Panc1 (cell line): ENCODE measurements at regions not wholly inside any gene's neighbourhood (a gene's known extent, or its start where the extent isn't known, plus 50 kb on each side); places are given as distances from the start of the nearest gene placed in this dataset.
"Not testable (repeated sequence)": the region's sequence is repeated elsewhere in the genome, so short reads cannot be mapped to it uniquely, and the experiment has no call there.

Experiments
- ATAC-seq: fragments of 200-7000 bp; cut with Tn5 transposase; 2 replicates; pipeline ENCODE4 v1.9.1; 2020; ENCODE audit warnings: mild to moderate bottlenecking, moderate library complexity
- BruUV-seq: library from RNA; stranded (reverse); fragments of 400-500 nt; replicated peaks from 2 replicates; lab custom pipeline; 2021; lab: Mats Ljungman, UMichigan
- CTCF ChIA-PET: fragments of 300-600 bp; sonication (Branson Sonifier 250); formaldehyde crosslinking; loops from one replicate; lab custom pipeline; 2022; ENCODE audit warnings: antibody characterized with exemption; lab: Charles Lee
- POLR2A ChIA-PET: fragments of 300-600 bp; sonication (Branson Sonifier 250); formaldehyde crosslinking; loops from one replicate; lab custom pipeline; 2022; ENCODE audit warnings: antibody characterized with exemption; lab: Charles Lee
- DNase-seq: peaks from one replicate; pipeline ENCODE4 v3.0.0-alpha.2; 2010; ENCODE audit warnings: low read depth, low spot score
- H3K27ac ChIP-seq: 2 replicates; pipeline ENCODE4 v1.5.1; 2011; ENCODE audit warnings: mild to moderate bottlenecking, low read length, inconsistent platforms
- H3K27me3 ChIP-seq: fragments of 200-500 bp; sonication (Bioruptor generic); 2 replicates; pipeline ENCODE4 v1.6.0; 2014; ENCODE audit warnings: low read length, inconsistent platforms; ENCODE audit not compliant: control insufficient read depth, insufficient read depth
- H3K36me3 ChIP-seq: fragments of 200-500 bp; sonication (Bioruptor generic); 2 replicates; pipeline ENCODE4 v1.5.1; 2014; ENCODE audit warnings: inconsistent platforms, mild to moderate bottlenecking, low read length, moderate library complexity; ENCODE audit not compliant: control insufficient read depth, insufficient read depth
- H3K4me1 ChIP-seq: 2 replicates; pipeline ENCODE4 v1.5.1; 2011; ENCODE audit warnings: inconsistent platforms, mild to moderate bottlenecking, low read length, moderate library complexity; ENCODE audit not compliant: control insufficient read depth, insufficient read depth
- H3K4me3 ChIP-seq, 2 experiments: 2 replicates each; pipeline ENCODE4 v1.5.1; 2011 to 2012; ENCODE audit warnings: low read depth in 2 of 2, low read length in 2 of 2, mild to moderate bottlenecking in 2 of 2, inconsistent platforms in 1 of 2, moderate library complexity in 1 of 2
- H3K9me3 ChIP-seq: fragments of 200-500 bp; sonication (Bioruptor generic); 2 replicates; pipeline ENCODE4 v1.5.1; 2014; ENCODE audit warnings: low read depth, mild to moderate bottlenecking, inconsistent platforms, low read length, moderate library complexity; ENCODE audit not compliant: control insufficient read depth, insufficient read depth
- CTCF ChIP-seq: fragments of 450-650 bp; IDR thresholded peaks from 2 replicates; pipeline ENCODE4 v1.5.1; 2017; ENCODE audit warnings: mild to moderate bottlenecking
- POLR2AphosphoS5 ChIP-seq: IDR thresholded peaks from 2 replicates; pipeline ENCODE4 v1.6.1; 2012; ENCODE audit warnings: mild to moderate bottlenecking, low read depth, low read length, moderate library complexity
- REST ChIP-seq, 2 experiments: IDR thresholded peaks; 2 replicates each; pipeline ENCODE4 v1.6.1; 2011 to 2012; ENCODE audit warnings: low read depth in 2 of 2, control low read depth in 1 of 2, low read length in 1 of 2, mild to moderate bottlenecking in 1 of 2, moderate library complexity in 1 of 2; ENCODE audit not compliant: insufficient read depth in 1 of 2
- SIN3A ChIP-seq: IDR thresholded peaks from 2 replicates; pipeline ENCODE4 v1.6.1; 2012; ENCODE audit warnings: low read depth, mild to moderate bottlenecking, low read length, moderate library complexity, borderline replicate concordance; ENCODE audit not compliant: insufficient read depth
- TCF7L2 ChIP-seq: IDR thresholded peaks from 2 replicates; pipeline ENCODE4 v1.6.1; 2011; ENCODE audit warnings: mild to moderate bottlenecking, low read depth, low read length, inconsistent platforms
- in situ Hi-C: cut with HindIII; loops from 2 replicates; pipeline ENCODE4 v1.10.0; 2016; ENCODE audit warnings: low sequenced_read_pairs, low pct_unique_long_range_greater_than_20kb
- intact Hi-C: fragments of 100-400 bp; cut with micrococcal nuclease; formaldehyde crosslinking; loops from one replicate; pipeline ENCODE4 v1.10.0; 2022; ENCODE audit not compliant: unreplicated experiment

DNA sequence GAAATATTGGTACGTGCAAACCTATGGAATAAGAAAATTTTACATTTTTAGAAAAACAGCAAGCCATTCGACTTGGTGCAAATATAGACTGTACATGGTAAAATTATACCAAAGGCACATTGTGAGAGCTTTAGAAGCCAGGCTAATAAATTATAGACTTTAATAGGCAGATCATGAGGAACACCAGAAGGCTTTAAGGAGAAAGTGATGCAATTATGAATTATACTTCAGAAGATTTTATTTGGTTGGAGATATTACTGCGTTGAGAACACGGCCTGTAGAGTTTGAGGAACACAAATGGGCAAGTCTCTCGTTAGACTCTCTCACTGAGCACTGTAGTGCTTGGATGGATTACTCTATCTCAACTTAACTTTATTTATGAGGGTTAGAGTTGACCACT is 141.7 kb downstream of the MACC1 start:
- CTCF ChIA-PET = no interaction called here
- Histone ChIP-seq H3K4me1 (no peaks in the 10 kb centered on the region), H3K9me3 (no peaks in the 10 kb centered on the region), H3K27me3 (no peaks in the 10 kb centered on the region), H3K36me3 (no peaks in the 10 kb centered on the region), H3K27ac (no peak overlapping the region), H3K4me3 (no peak overlapping the region)
- in situ Hi-C loops = no loop called here
- POLR2A ChIA-PET = no interaction called here
- no peak for DNase-seq
- intact Hi-C loops = no loop called here
- TF ChIP-seq CTCF = no peak
- TF ChIP-seq POLR2AphosphoS5 = no peak
- TF ChIP-seq REST (IDR thresholded peaks at IDR 0.05; ENCODE audit: insufficient read depth in 1 of 2, low read depth in 2 of 2, low read length in 1 of 2) = no peak
- TF ChIP-seq TCF7L2 = no peak
- no peak for TF ChIP-seq SIN3A
- BruUV-seq = no TSS peak
- no peak for ATAC-seq

DNA sequence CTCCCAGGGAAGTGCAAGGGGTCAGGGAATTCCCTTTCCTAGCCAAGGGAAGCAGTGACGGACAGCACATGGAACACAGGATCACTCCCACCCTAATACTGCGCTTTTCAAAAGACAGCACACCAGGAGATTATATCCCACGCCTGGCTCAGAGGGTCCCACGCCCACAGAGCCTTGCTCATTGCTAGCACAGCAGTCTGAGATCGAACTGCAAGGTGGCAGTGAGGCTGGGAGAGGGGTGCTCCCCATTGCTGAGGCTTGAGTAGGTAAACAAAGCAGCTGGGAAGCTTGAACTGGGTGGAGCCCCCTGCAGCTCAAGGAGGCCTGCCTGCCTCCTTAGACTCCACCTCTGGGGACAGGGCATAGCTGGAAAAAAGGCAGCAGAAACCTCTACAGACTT is 149.2 kb downstream of the MACC1 start:
- in situ Hi-C loops, H3K9me3 ChIP-seq, H3K27ac ChIP-seq, intact Hi-C loops, DNase-seq, POLR2A ChIA-PET, H3K27me3 ChIP-seq, H3K4me1 ChIP-seq, H3K4me3 ChIP-seq, ATAC-seq, H3K36me3 ChIP-seq, CTCF ChIA-PET, BruUV-seq: not testable (repeated sequence)

DNA sequence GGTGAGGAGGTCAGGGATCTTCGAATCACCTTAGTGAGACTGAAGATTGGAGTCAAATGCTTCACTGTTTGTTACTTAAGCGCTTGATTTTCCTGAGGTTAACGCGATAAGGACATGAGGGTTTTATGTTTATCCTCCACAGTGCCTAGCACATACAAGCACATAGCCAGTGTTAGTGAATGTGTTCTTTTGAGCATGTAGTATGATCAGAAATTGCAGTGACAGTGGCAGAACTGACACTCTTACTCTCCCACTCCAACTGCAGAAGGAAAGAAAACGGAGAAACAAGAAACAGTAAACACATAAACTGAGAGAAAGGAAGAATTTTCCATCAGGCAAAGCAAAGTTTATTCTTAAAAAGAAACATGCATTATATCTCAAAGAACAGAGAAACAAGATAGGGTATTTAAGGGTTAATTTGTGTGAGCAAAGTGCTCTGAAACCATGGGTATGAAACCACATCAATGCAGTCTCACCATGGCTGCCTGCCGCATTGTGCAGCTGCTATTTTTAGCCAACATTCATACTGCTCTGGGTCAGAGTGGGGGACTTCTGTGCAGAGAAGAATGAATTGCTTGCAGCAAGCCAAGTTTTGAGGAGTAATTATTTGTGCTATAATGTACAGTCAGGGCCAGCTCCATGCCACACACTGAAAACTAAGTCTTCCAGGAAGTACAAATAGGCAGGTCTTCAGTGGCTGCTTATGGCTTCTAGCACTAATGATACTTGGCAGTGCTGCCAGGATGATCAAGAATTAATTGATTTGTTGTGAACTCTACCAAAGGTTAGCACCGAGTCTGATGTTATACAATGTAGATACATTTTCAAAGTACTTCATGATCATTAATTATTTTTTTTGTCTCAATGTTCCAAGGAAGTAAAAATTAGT is 152.0 kb downstream of the MACC1 start:
- no TSS peak for BruUV-seq
- no peak overlapping the region for H3K27ac ChIP-seq
- 0 out of 2 replicates have a peak, but pooled peaks cover 9% of the 10 kb centered on the region for H3K9me3 ChIP-seq
- no peaks in the 10 kb centered on the region for H3K4me1 ChIP-seq
- no peak overlapping the region for H3K4me3 ChIP-seq
- DNase-seq (no peak), ATAC-seq (no peak)
- POLR2A ChIA-PET = no interaction called here
- intact Hi-C loops = no loop called here
- H3K27me3 ChIP-seq = no peaks in the 10 kb centered on the region
- CTCF ChIA-PET = no interaction called here
- in situ Hi-C loops = no loop called here
- TF ChIP-seq SIN3A (no peak), TCF7L2 (no peak), CTCF (no peak), REST (IDR thresholded peaks at IDR 0.05; ENCODE audit: insufficient read depth in 1 of 2, low read depth in 2 of 2, low read length in 1 of 2) (no peak), POLR2AphosphoS5 (no peak)
- no peaks in the 10 kb centered on the region for H3K36me3 ChIP-seq
